SK-N-MC (cell line): ENCODE measurements at regions not wholly inside any gene's neighbourhood (a gene's known extent, or its start where the extent isn't known, plus 50 kb on each side); places are given as distances from the start of the nearest gene placed in this dataset.

Experiments
- EZH2 ChIP-seq: fragments of 200-600 bp; sonication (generic); IDR thresholded peaks from one replicate; pipeline ENCODE4 v1.6.1; 2017; ENCODE audit warnings: antibody characterized with exemption
- POLR2AphosphoS5 ChIP-seq: IDR thresholded peaks from 2 replicates; pipeline ENCODE4 v1.6.1; 2012; ENCODE audit warnings: mild to moderate bottlenecking, low read depth, low read length, borderline replicate concordance

GRCh38 chr6:10149603-10150002 is 265.3 kb downstream of the TFAP2A start:
- TF ChIP-seq EZH2 (no peak), POLR2AphosphoS5 (no peak)
